HG02588 (cell line): ENCODE measurements at regions not wholly inside any gene's neighbourhood (a gene's known extent, or its start where the extent isn't known, plus 50 kb on each side); places are given as distances from the start of the nearest gene placed in this dataset.

Source experiments
- ATAC-seq: cut with Tn5 transposase; IDR thresholded peaks from one replicate; pipeline ENCODE4 v1.9.1; 2021; ENCODE audit warnings: mild to moderate bottlenecking, moderate library complexity; ENCODE audit not compliant: unreplicated experiment

- no peak for ATAC-seq
Observed at GRCh38 chr5:141778683-141779082, 96.7 kb upstream of the ARAP3 start.

- no peak for ATAC-seq
Observed at GRCh38 chr5:141778206-141778605, 96.2 kb upstream of the ARAP3 start.

GRCh38 chr5:141777711-141778110 is 95.7 kb upstream of the ARAP3 start:
- ATAC-seq: no peak

- ATAC-seq: no peak
Observed at GRCh38 chr5:141777130-141777529, 95.1 kb upstream of the ARAP3 start.

- no peak for ATAC-seq
Observed at GRCh38 chr5:141773779-141774562, 91.9 kb upstream of the ARAP3 start.

- no peak for ATAC-seq
Observed at GRCh38 chr5:141772281-141772680, 90.3 kb upstream of the ARAP3 start.

GRCh38 chr5:141771562-141771961 is 89.5 kb upstream of the ARAP3 start:
- ATAC-seq: no peak

GRCh38 chr5:141771031-141771430 is 89.0 kb upstream of the ARAP3 start:
- no peak for ATAC-seq

GRCh38 chr5:141769671-141770070 is 87.6 kb upstream of the ARAP3 start:
- no peak for ATAC-seq

GRCh38 chr5:141767671-141768070 is 85.6 kb upstream of the ARAP3 start:
- ATAC-seq: no peak

GRCh38 chr5:141765896-141766551 is 84.0 kb upstream of the ARAP3 start:
- ATAC-seq: no peak

GRCh38 chr5:141763541-141763940 is 81.5 kb upstream of the ARAP3 start:
- ATAC-seq: no peak

GRCh38 chr5:141762790-141763368 is 80.8 kb upstream of the ARAP3 start:
- ATAC-seq: no peak

- ATAC-seq: no peak
Observed at GRCh38 chr5:141762316-141762715, 80.3 kb upstream of the ARAP3 start.

- no peak for ATAC-seq
Observed at GRCh38 chr5:141760753-141761152, 78.7 kb upstream of the ARAP3 start.

GRCh38 chr5:141760193-141760592 is 78.2 kb upstream of the ARAP3 start:
- no peak for ATAC-seq

GRCh38 chr5:141758310-141758998 is 76.4 kb upstream of the ARAP3 start:
- no peak for ATAC-seq

GRCh38 chr5:141757402-141757801 is 75.4 kb upstream of the ARAP3 start:
- ATAC-seq: no peak

- no peak for ATAC-seq
Observed at GRCh38 chr5:141756196-141756595, 74.2 kb upstream of the ARAP3 start.

- no peak for ATAC-seq
Observed at GRCh38 chr5:141753971-141754713, 72.1 kb upstream of the ARAP3 start.
